HG02970 (cell line): ENCODE measurements at regions not wholly inside any gene's neighbourhood (a gene's known extent, or its start where the extent isn't known, plus 50 kb on each side); places are given as distances from the start of the nearest gene placed in this dataset.
"Not testable (repeated sequence)": the region's sequence is repeated elsewhere in the genome, so short reads cannot be mapped to it uniquely, and the experiment has no call there.

ENCODE experiments used
- ATAC-seq: cut with Tn5 transposase; IDR thresholded peaks from one replicate; pipeline ENCODE4 v1.9.1; 2021; ENCODE audit warnings: mild to moderate bottlenecking, moderate library complexity, moderate number of reproducible peaks; ENCODE audit not compliant: unreplicated experiment, low FRiP score

GRCh38 chrX:122133478-122133877 lies 1050.6 kb upstream of the GRIA3 start:
- ATAC-seq, result no peak

GRCh38 chrX:122134291-122134690 lies 1049.8 kb upstream of the GRIA3 start:
- no peak for ATAC-seq

- no peak for ATAC-seq
Observed at GRCh38 chrX:122135070-122135469, 1049.0 kb upstream of the GRIA3 start.

- not testable (repeated sequence) for ATAC-seq
Observed at GRCh38 chrX:122140219-122140618, 1043.9 kb upstream of the GRIA3 start.

GRCh38 chrX:122154019-122154418 lies 1030.1 kb upstream of the GRIA3 start:
- ATAC-seq, result no peak

GRCh38 chrX:122168241-122168640 lies 1015.8 kb upstream of the GRIA3 start:
- no peak for ATAC-seq

- ATAC-seq, result no peak
Observed at GRCh38 chrX:122184791-122185190, 999.3 kb upstream of the GRIA3 start.

GRCh38 chrX:122187069-122187713 lies 996.9 kb upstream of the GRIA3 start:
- no peak for ATAC-seq

GRCh38 chrX:122188751-122189150 lies 995.3 kb upstream of the GRIA3 start:
- ATAC-seq, result no peak

GRCh38 chrX:122196343-122196742 lies 987.7 kb upstream of the GRIA3 start:
- no peak for ATAC-seq

GRCh38 chrX:122203399-122203798 lies 980.7 kb upstream of the GRIA3 start:
- no peak for ATAC-seq

GRCh38 chrX:122218666-122219065 lies 965.4 kb upstream of the GRIA3 start:
- no peak for ATAC-seq

GRCh38 chrX:122219226-122219625 lies 964.9 kb upstream of the GRIA3 start:
- no peak for ATAC-seq

GRCh38 chrX:122219735-122220134 lies 964.3 kb upstream of the GRIA3 start:
- no peak for ATAC-seq

- ATAC-seq, result no peak
Observed at GRCh38 chrX:122220644-122221373, 963.3 kb upstream of the GRIA3 start.

GRCh38 chrX:122221810-122222209 lies 962.3 kb upstream of the GRIA3 start:
- not testable (repeated sequence) for ATAC-seq

GRCh38 chrX:122224137-122224536 lies 959.9 kb upstream of the GRIA3 start:
- not testable (repeated sequence) for ATAC-seq

- no peak for ATAC-seq
Observed at GRCh38 chrX:122238801-122239200, 945.3 kb upstream of the GRIA3 start.

GRCh38 chrX:122241959-122242358 lies 942.1 kb upstream of the GRIA3 start:
- no peak for ATAC-seq

- no peak for ATAC-seq
Observed at GRCh38 chrX:122244080-122244479, 940.0 kb upstream of the GRIA3 start.

- ATAC-seq, result no peak
Observed at GRCh38 chrX:122245175-122245574, 938.9 kb upstream of the GRIA3 start.

GRCh38 chrX:122245943-122246342 lies 938.1 kb upstream of the GRIA3 start:
- ATAC-seq, result no peak
